H9 (cell line): ENCODE measurements at regions not wholly inside any gene's neighbourhood (a gene's known extent, or its start where the extent isn't known, plus 50 kb on each side); places are given as distances from the start of the nearest gene placed in this dataset.

Experiments
- DNase-seq: peaks from one replicate; pipeline ENCODE4 v3.0.0-alpha.2; 2017
- H2AFZ ChIP-seq: one replicate; pipeline ENCODE4 v1.6.1; 2013; ENCODE audit warnings: mild to moderate bottlenecking, low read length, control low read depth, moderate library complexity
- H2AK5ac ChIP-seq: 2 replicates; pipeline ENCODE4 v1.6.1; 2013; ENCODE audit warnings: low read length, control low read depth, mixed read lengths; ENCODE audit not compliant: insufficient read length
- H2BK120ac ChIP-seq: one replicate; pipeline ENCODE4 v1.6.1; 2013; ENCODE audit warnings: low read depth, mild to moderate bottlenecking, low read length, control low read depth, inconsistent platforms; ENCODE audit not compliant: poor library complexity, severe bottlenecking
- H2BK12ac ChIP-seq: 2 replicates; pipeline ENCODE4 v1.6.1; 2013; ENCODE audit warnings: low read length, control low read depth, mixed read lengths, low read depth; ENCODE audit not compliant: insufficient read length
- H2BK15ac ChIP-seq: 2 replicates; pipeline ENCODE4 v1.6.1; 2013; ENCODE audit warnings: low read depth, low read length, control low read depth
- H2BK20ac ChIP-seq: one replicate; pipeline ENCODE4 v1.6.1; 2013; ENCODE audit warnings: low read depth, mild to moderate bottlenecking, low read length, control low read depth, inconsistent platforms; ENCODE audit not compliant: poor library complexity, severe bottlenecking
- H2BK5ac ChIP-seq: 2 replicates; pipeline ENCODE4 v1.6.1; 2013; ENCODE audit warnings: low read length, control low read depth, mixed read lengths; ENCODE audit not compliant: insufficient read length
- H3K14ac ChIP-seq: 2 replicates; pipeline ENCODE4 v1.6.1; 2013; ENCODE audit warnings: low read length, control low read depth; ENCODE audit not compliant: insufficient read depth
- H3K18ac ChIP-seq: 2 replicates; pipeline ENCODE4 v1.6.1; 2013; ENCODE audit warnings: low read depth, mild to moderate bottlenecking, mixed read lengths, low read length, control low read depth; ENCODE audit not compliant: insufficient read length
- H3K23ac ChIP-seq: 2 replicates; pipeline ENCODE4 v1.6.1; 2013; ENCODE audit warnings: low read length, control low read depth, mixed read lengths, low read depth; ENCODE audit not compliant: insufficient read length
- H3K23me2 ChIP-seq: 2 replicates; pipeline ENCODE4 v1.6.1; 2013; ENCODE audit warnings: low read depth, mild to moderate bottlenecking, mixed read lengths, low read length, control low read depth; ENCODE audit not compliant: insufficient read length, poor library complexity, severe bottlenecking
- H3K27ac ChIP-seq: 2 replicates; pipeline ENCODE4 v1.5.1; 2013; ENCODE audit warnings: low read length, control low read depth, mixed read lengths, low read depth; ENCODE audit not compliant: insufficient read length
- H3K27me3 ChIP-seq: 2 replicates; pipeline ENCODE4 v1.6.1; 2013; ENCODE audit warnings: low read length, control low read depth, inconsistent platforms; ENCODE audit not compliant: insufficient read depth
- H3K4ac ChIP-seq: 2 replicates; pipeline ENCODE4 v1.6.1; 2013; ENCODE audit warnings: low read depth, mild to moderate bottlenecking, control low read depth, inconsistent platforms, low read length, moderate library complexity
- H3K4me1 ChIP-seq: 2 replicates; pipeline ENCODE4 v1.6.1; 2013; ENCODE audit warnings: low read length, control low read depth, inconsistent platforms; ENCODE audit not compliant: insufficient read depth
- H3K4me2 ChIP-seq: 2 replicates; pipeline ENCODE4 v1.6.1; 2013; ENCODE audit warnings: low read length, control low read depth, mixed read lengths; ENCODE audit not compliant: insufficient read length, insufficient read depth
- H3K56ac ChIP-seq: 2 replicates; pipeline ENCODE4 v1.6.1; 2013; ENCODE audit warnings: low read depth, mild to moderate bottlenecking, mixed read lengths, low read length, control low read depth; ENCODE audit not compliant: insufficient read length
- H3K79me1 ChIP-seq: 2 replicates; pipeline ENCODE4 v1.6.1; 2013; ENCODE audit warnings: low read depth, mild to moderate bottlenecking, moderate library complexity, low read length, control low read depth, inconsistent platforms; ENCODE audit not compliant: insufficient read depth, poor library complexity, severe bottlenecking
- H3K79me2 ChIP-seq: 2 replicates; pipeline ENCODE4 v1.6.1; 2013; ENCODE audit warnings: low read length, control low read depth, inconsistent platforms; ENCODE audit not compliant: insufficient read depth
- H3K9ac ChIP-seq: 2 replicates; pipeline ENCODE4 v1.6.1; 2013; ENCODE audit warnings: low read length, control low read depth, mixed read lengths; ENCODE audit not compliant: insufficient read length; ENCODE audit errors: extremely low read depth
- H3K9me3 ChIP-seq: one replicate; pipeline ENCODE4 v1.6.1; 2013; ENCODE audit warnings: low read depth, low read length, inconsistent platforms; ENCODE audit not compliant: control insufficient read depth
- H3T11ph ChIP-seq: one replicate; pipeline ENCODE4 v1.6.1; 2013; ENCODE audit warnings: mild to moderate bottlenecking, low read length, control low read depth, inconsistent platforms
- H4K20me1 ChIP-seq: one replicate; pipeline ENCODE4 v1.6.1; 2013; ENCODE audit not compliant: control insufficient read depth, insufficient read length, insufficient read depth
- H4K5ac ChIP-seq: 2 replicates; pipeline ENCODE4 v1.6.1; 2013; ENCODE audit warnings: low read depth, mild to moderate bottlenecking, mixed read lengths, low read length, control low read depth; ENCODE audit not compliant: insufficient read length
- H4K8ac ChIP-seq: replicated peaks from 2 replicates; pipeline ENCODE4 v1.6.1; 2013; ENCODE audit warnings: low read length, control low read depth, mixed read lengths, low read depth; ENCODE audit not compliant: insufficient read length
- H4K91ac ChIP-seq: 2 replicates; pipeline ENCODE4 v1.6.1; 2013; ENCODE audit warnings: low read depth, mild to moderate bottlenecking, moderate library complexity, mixed read lengths, low read length, control low read depth; ENCODE audit not compliant: insufficient read length
- H3K27ac Mint-ChIP-seq, 3 experiments: 2 replicates in 2 of 3; 3 replicates in 1 of 3; pipeline ENCODE4 v1.8.0; 2020 to 2021; ENCODE audit warnings: mixed read lengths in 3 of 3, mild to moderate bottlenecking in 1 of 3, moderate library complexity in 1 of 3
- H3K27me3 Mint-ChIP-seq: 2 replicates; pipeline ENCODE4 v1.8.0; 2021; ENCODE audit warnings: low read depth, mild to moderate bottlenecking, moderate library complexity, mixed read lengths
- H3K36me3 Mint-ChIP-seq, 3 experiments: 2 replicates in 2 of 3; 3 replicates in 1 of 3; pipeline ENCODE4 v1.8.0; 2020 to 2021; ENCODE audit warnings: low read depth in 3 of 3, mixed read lengths in 3 of 3; ENCODE audit not compliant: insufficient read depth in 1 of 3
- H3K4me1 Mint-ChIP-seq, 2 experiments: 2 replicates each; pipeline ENCODE4 v1.8.0; 2020; ENCODE audit warnings: mixed read lengths in 2 of 2
- H3K4me3 Mint-ChIP-seq, 2 experiments: 2 replicates in 1 of 2; 3 replicates in 1 of 2; pipeline ENCODE4 v1.8.0; 2020 to 2021; ENCODE audit warnings: mild to moderate bottlenecking in 2 of 2, mixed read lengths in 2 of 2, moderate library complexity in 1 of 2
- H3K9me3 Mint-ChIP-seq, 2 experiments: 2 replicates in 1 of 2; 3 replicates in 1 of 2; pipeline ENCODE4 v1.8.0; 2020; ENCODE audit warnings: mild to moderate bottlenecking in 2 of 2, mixed read lengths in 2 of 2, moderate library complexity in 1 of 2
- CTCF ChIP-seq: fragments of 200-600 bp; sonication (generic); conservative IDR thresholded peaks from 3 replicates; pipeline ENCODE4 v1.8.0; 2021; ENCODE audit warnings: antibody characterized with exemption, mild to moderate bottlenecking
- WGBS: extraction: QIAGEN DNeasy Blood & Tissue Kit; methylation state at CpG from one replicate; pipeline ENCODE4 v1.1.7; 2013; ENCODE audit warnings: missing lambda C conversion rate, low lambda C conversion rate, mixed read lengths; ENCODE audit not compliant: insufficient read length; ENCODE audit errors: extremely low coverage; 5-methylcytosine and 5-hydroxymethylcytosine counted together

DNA sequence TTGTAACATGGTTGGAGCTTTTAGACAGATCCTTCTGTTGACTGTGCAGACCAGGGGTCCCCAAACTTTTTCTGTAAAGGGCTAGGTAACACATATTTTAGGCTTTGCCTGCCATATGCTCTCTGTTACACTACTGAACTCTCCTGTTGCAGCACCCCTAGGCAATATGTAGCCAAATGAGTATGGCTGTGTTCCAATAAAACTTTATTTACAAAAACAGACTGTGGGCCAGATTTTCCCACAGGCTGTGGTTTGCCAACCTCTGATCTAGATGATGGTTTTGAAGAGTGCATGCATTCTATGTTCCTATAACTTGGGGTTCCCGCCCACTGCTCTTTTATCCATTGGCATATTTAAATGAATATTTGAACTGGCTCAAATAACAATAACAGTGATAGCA, 180.3 kb upstream of the VASH1 start:
- Histone ChIP-seq H2BK15ac (no peak overlapping the region), H3K27me3 (no peaks in the 10 kb centered on the region), H4K8ac (no peak overlapping the region), H4K5ac (no peak overlapping the region), H3K79me2 (no peaks in the 10 kb centered on the region), H4K91ac (no peak overlapping the region), H3K4ac (no peak overlapping the region), H4K20me1 (no peaks in the 10 kb centered on the region), H2BK120ac (no peak overlapping the region), H2BK12ac (no peak overlapping the region), H3K27ac (no peak overlapping the region), H3K4me1 (no peaks in the 10 kb centered on the region), H2AFZ (no peak overlapping the region), H2BK5ac (no peak overlapping the region), H2AK5ac (no peak overlapping the region), H3K9ac (no peak overlapping the region), H3K14ac (no peak overlapping the region), H3K23ac (no peak overlapping the region), H3K4me2 (no peak overlapping the region), H2BK20ac (no peak overlapping the region), H3K18ac (no peak overlapping the region), H3K23me2 (no peaks in the 10 kb centered on the region), H3K79me1 (no peaks in the 10 kb centered on the region), H3K56ac (no peak overlapping the region), H3T11ph (no peak overlapping the region), H3K9me3 (no peaks in the 10 kb centered on the region)
- no peak overlapping the region for H3K27ac Mint-ChIP-seq
- DNase-seq = no peak
- WGBS = no CpG with 5 or more reads among the region's 1 CpG
- TF ChIP-seq CTCF = no peak
- H3K4me3 Mint-ChIP-seq = no peak overlapping the region
- no peaks in the 10 kb centered on the region; a peak in 2 of 5 replicates for H3K9me3 Mint-ChIP-seq
- 0 out of 7 replicates have a peak, but pooled peaks cover 0 to 4% (median 0%) of the 10 kb centered on the region in 3 experiments for H3K36me3 Mint-ChIP-seq
- H3K4me1 Mint-ChIP-seq = 0 out of 4 replicates have a peak, but pooled peaks cover 0 to 2% of the 10 kb centered on the region in 2 experiments
- H3K27me3 Mint-ChIP-seq = no peaks in the 10 kb centered on the region
